ENCODE measurements at regions not wholly inside any gene's neighbourhood (a gene's known extent, or its start where the extent isn't known, plus 50 kb on each side); places are given as distances from the start of the nearest gene placed in this dataset.

GRCh38 chr1:218765753-218766152 is 407.9 kb upstream of the LYPLAL1 start:
- H3K36me3 Mint-ChIP-seq (ENCODE audit: low read depth), result no peaks in the 10 kb centered on the region
- Histone ChIP-seq H3K4me1 (ENCODE audit: control insufficient read depth, insufficient read depth, low read length) (no peaks in the 10 kb centered on the region), H3K4me3 (ENCODE audit: low read length) (no peak overlapping the region), H3K27me3 (ENCODE audit: control insufficient read depth, insufficient read depth, low read length, poor library complexity, severe bottlenecking) (no peaks in the 10 kb centered on the region), H3K9ac (ENCODE audit: extremely low read depth, low read length, poor library complexity, severe bottlenecking) (no peak overlapping the region), H3K9me3 (ENCODE audit: control insufficient read depth, low read length) (no peaks in the 10 kb centered on the region), H3K27ac (ENCODE audit: low read depth, low read length) (no peak overlapping the region), H3K36me3 (ENCODE audit: control insufficient read depth, insufficient read depth, low read length) (no peaks in the 10 kb centered on the region)
- WGBS, 2 experiments (ENCODE audit: insufficient coverage in 1 of 2, insufficient read length in 1 of 2), result 93 to 96% methylated on average over 2 to 5 of the region's 5 CpGs
- H3K4me1 Mint-ChIP-seq, result peaks cover 3% of the 10 kb centered on the region
- no peak for DNase-seq
- no peaks in the 10 kb centered on the region for H3K9me3 Mint-ChIP-seq
- no peak overlapping the region for H3K4me3 Mint-ChIP-seq
- no peaks in the 10 kb centered on the region for H3K27me3 Mint-ChIP-seq (ENCODE audit: insufficient read depth)
- TF ChIP-seq, protein P1, sequence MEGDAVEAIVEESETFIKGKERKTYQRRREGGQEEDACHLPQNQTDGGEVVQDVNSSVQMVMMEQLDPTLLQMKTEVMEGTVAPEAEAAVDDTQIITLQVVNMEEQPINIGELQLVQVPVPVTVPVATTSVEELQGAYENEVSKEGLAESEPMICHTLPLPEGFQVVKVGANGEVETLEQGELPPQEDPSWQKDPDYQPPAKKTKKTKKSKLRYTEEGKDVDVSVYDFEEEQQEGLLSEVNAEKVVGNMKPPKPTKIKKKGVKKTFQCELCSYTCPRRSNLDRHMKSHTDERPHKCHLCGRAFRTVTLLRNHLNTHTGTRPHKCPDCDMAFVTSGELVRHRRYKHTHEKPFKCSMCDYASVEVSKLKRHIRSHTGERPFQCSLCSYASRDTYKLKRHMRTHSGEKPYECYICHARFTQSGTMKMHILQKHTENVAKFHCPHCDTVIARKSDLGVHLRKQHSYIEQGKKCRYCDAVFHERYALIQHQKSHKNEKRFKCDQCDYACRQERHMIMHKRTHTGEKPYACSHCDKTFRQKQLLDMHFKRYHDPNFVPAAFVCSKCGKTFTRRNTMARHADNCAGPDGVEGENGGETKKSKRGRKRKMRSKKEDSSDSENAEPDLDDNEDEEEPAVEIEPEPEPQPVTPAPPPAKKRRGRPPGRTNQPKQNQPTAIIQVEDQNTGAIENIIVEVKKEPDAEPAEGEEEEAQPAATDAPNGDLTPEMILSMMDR (conservative IDR thresholded peaks at IDR 0.05), result no peak
- H3K27ac Mint-ChIP-seq, result no peak overlapping the region

- TF ChIP-seq, protein P1 (conservative IDR thresholded peaks at IDR 0.05), result no peak
- Mint-ChIP-seq H3K36me3 (ENCODE audit: low read depth) (no peaks in the 10 kb centered on the region), H3K9me3 (no peaks in the 10 kb centered on the region), H3K27me3 (ENCODE audit: insufficient read depth) (no peaks in the 10 kb centered on the region), H3K27ac (no peak overlapping the region), H3K4me3 (no peak overlapping the region), H3K4me1 (peaks cover 24% of the 10 kb centered on the region)
- no peaks in the 10 kb centered on the region for H3K9me3 ChIP-seq (ENCODE audit: control insufficient read depth, low read length)
- H3K4me3 ChIP-seq (ENCODE audit: low read length), result no peak overlapping the region
- H3K9ac ChIP-seq (ENCODE audit: extremely low read depth, low read length, poor library complexity, severe bottlenecking), result no peak overlapping the region
- no peaks in the 10 kb centered on the region for H3K36me3 ChIP-seq (ENCODE audit: control insufficient read depth, insufficient read depth, low read length)
- no peak overlapping the region for H3K27ac ChIP-seq (ENCODE audit: low read depth, low read length)
- WGBS, 2 experiments (ENCODE audit: insufficient coverage in 1 of 2, insufficient read length in 1 of 2), result 92% methylated on average over 3 of the region's 3 CpGs; no CpG with 5 or more reads in 1 of the 2 experiments
- no peaks in the 10 kb centered on the region for H3K27me3 ChIP-seq (ENCODE audit: control insufficient read depth, insufficient read depth, low read length, poor library complexity, severe bottlenecking)
- no peak for DNase-seq
- H3K4me1 ChIP-seq (ENCODE audit: control insufficient read depth, insufficient read depth, low read length), result peaks cover 3% of the 10 kb centered on the region
Observed at GRCh38 chr1:218771931-218772330, 401.7 kb upstream of the LYPLAL1 start.

GRCh38 chr1:218772575-218772974 is 401.1 kb upstream of the LYPLAL1 start:
- Histone ChIP-seq H3K4me1 (ENCODE audit: control insufficient read depth, insufficient read depth, low read length) (peaks cover 3% of the 10 kb centered on the region), H3K27ac (ENCODE audit: low read depth, low read length) (no peak overlapping the region), H3K36me3 (ENCODE audit: control insufficient read depth, insufficient read depth, low read length) (no peaks in the 10 kb centered on the region), H3K9me3 (ENCODE audit: control insufficient read depth, low read length) (no peaks in the 10 kb centered on the region), H3K9ac (ENCODE audit: extremely low read depth, low read length, poor library complexity, severe bottlenecking) (no peak overlapping the region), H3K4me3 (ENCODE audit: low read length) (no peak overlapping the region), H3K27me3 (ENCODE audit: control insufficient read depth, insufficient read depth, low read length, poor library complexity, severe bottlenecking) (no peaks in the 10 kb centered on the region)
- 88 to 93% methylated on average over 4 to 6 of the region's 6 CpGs for WGBS, 2 experiments (ENCODE audit: insufficient coverage in 1 of 2, insufficient read length in 1 of 2)
- DNase-seq, result no peak
- peaks cover 21% of the 10 kb centered on the region for H3K4me1 Mint-ChIP-seq
- H3K27ac Mint-ChIP-seq, result no peak overlapping the region
- no peaks in the 10 kb centered on the region for H3K36me3 Mint-ChIP-seq (ENCODE audit: low read depth)
- TF ChIP-seq, protein P1 (conservative IDR thresholded peaks at IDR 0.05), result no peak
- H3K9me3 Mint-ChIP-seq, result no peaks in the 10 kb centered on the region
- no peak overlapping the region for H3K4me3 Mint-ChIP-seq
- no peaks in the 10 kb centered on the region for H3K27me3 Mint-ChIP-seq (ENCODE audit: insufficient read depth)

Data from endodermal cell (in vitro differentiated cells).